Transverse colon (tissue), 4 donors: ENCODE measurements at regions not wholly inside any gene's neighbourhood (a gene's known extent, or its start where the extent isn't known, plus 50 kb on each side); places are given as distances from the start of the nearest gene placed in this dataset.

Experiments
- DNase-seq: peaks from one replicate; pipeline ENCODE4 v3.0.0-alpha.2; 2019
- H3K27ac ChIP-seq, 4 donors: fragments of 200-600 bp; sonication (generic); 2 replicates each; pipeline ENCODE4 v1.5.1; 2016 to 2018; ENCODE audit warnings: inconsistent platforms in 4 of 4
- H3K27me3 ChIP-seq: fragments of 200-600 bp; sonication (generic); 2 replicates; pipeline ENCODE4 v1.5.1; 2017; ENCODE audit warnings: inconsistent platforms
- H3K36me3 ChIP-seq, 4 donors: fragments of 200-600 bp; sonication (generic); 2 replicates each; pipeline ENCODE4 v1.5.1; 2017 to 2019; ENCODE audit warnings: inconsistent platforms in 4 of 4
- H3K4me1 ChIP-seq, 4 donors: fragments of 200-600 bp; sonication (generic); 2 replicates each; pipeline ENCODE4 v1.5.1; 2017 to 2020; ENCODE audit warnings: inconsistent platforms in 4 of 4
- H3K4me3 ChIP-seq, 4 donors: fragments of 200-600 bp; sonication (generic); 1 replicate in 1 of 4; 2 replicates in 3 of 4; pipeline versions ENCODE4 v1.5.1 to v1.6.1; 2017 to 2019; ENCODE audit warnings: inconsistent platforms in 4 of 4
- H3K9me3 ChIP-seq, 2 donors: fragments of 200-600 bp; sonication (generic); 2 replicates each; pipeline ENCODE4 v1.5.1; 2017 to 2019; ENCODE audit warnings: inconsistent platforms in 2 of 2
- EP300 ChIP-seq: sonication (generic); formaldehyde crosslinking; IDR thresholded peaks from one replicate; pipeline ENCODE4 v1.6.1; 2017; ENCODE audit warnings: antibody characterized with exemption, low read depth
- POLR2A ChIP-seq: fragments of 450-650 bp; IDR thresholded peaks from one replicate; pipeline ENCODE4 v1.6.1; 2016; ENCODE audit warnings: antibody characterized with exemption, mild to moderate bottlenecking, moderate library complexity
- POLR2AphosphoS5 ChIP-seq, 3 donors: sonication (generic); formaldehyde crosslinking; IDR thresholded peaks; one replicate each; pipeline ENCODE4 v1.6.1; 2016; ENCODE audit warnings: antibody characterized with exemption in 3 of 3
- WGBS, 2 donors: methylation state at CpG; one replicate each; pipeline ENCODE4 v1.1.5; 2018; ENCODE audit warnings: low coverage in 1 of 2; 5-methylcytosine and 5-hydroxymethylcytosine counted together
- in situ Hi-C, 4 donors: fragments of 200-750 bp; cut with MboI; loops; one replicate each; pipeline versions ENCODE4 v1.15.0 to v1.15.1; 2017; ENCODE audit warnings: low sequenced_read_pairs in 3 of 4, low pct_ligation_motif_present in 1 of 4, low pct_unique_long_range_greater_than_20kb in 1 of 4
- intact Hi-C: fragments of 100-400 bp; cut with DNase I; formaldehyde crosslinking; loops from one replicate; pipeline ENCODE4 v1.15.1; 2023; ENCODE audit warnings: low total_unique reads
- TF ChIP-seq, protein P1 (sequence below), 5 experiments: fragments of 200-600 bp in 3 of 5; fragments of 450-650 bp in 2 of 5; sonication (generic) in 3 of 5; IDR thresholded peaks; 1 replicate in 2 of 5; 2 replicates in 3 of 5; pipeline ENCODE4 v1.5.1; 2016 to 2017; ENCODE audit warnings: antibody characterized with exemption in 5 of 5, inconsistent platforms in 3 of 5, mild to moderate bottlenecking in 2 of 5, moderate library complexity in 1 of 5

- in situ Hi-C loops: no loop called here
- peaks cover 31 to 88% (median 54%) of the 10 kb centered on the region in 4 donors for H3K4me1 ChIP-seq
- no peak overlapping the region for H3K4me3 ChIP-seq
- intact Hi-C loops: no loop called here
- H3K36me3 ChIP-seq: no peaks in the 10 kb centered on the region
- H3K27ac ChIP-seq: peak overlapping the region; percentile 7 to 72 (median 66)
- TF ChIP-seq, protein P1, sequence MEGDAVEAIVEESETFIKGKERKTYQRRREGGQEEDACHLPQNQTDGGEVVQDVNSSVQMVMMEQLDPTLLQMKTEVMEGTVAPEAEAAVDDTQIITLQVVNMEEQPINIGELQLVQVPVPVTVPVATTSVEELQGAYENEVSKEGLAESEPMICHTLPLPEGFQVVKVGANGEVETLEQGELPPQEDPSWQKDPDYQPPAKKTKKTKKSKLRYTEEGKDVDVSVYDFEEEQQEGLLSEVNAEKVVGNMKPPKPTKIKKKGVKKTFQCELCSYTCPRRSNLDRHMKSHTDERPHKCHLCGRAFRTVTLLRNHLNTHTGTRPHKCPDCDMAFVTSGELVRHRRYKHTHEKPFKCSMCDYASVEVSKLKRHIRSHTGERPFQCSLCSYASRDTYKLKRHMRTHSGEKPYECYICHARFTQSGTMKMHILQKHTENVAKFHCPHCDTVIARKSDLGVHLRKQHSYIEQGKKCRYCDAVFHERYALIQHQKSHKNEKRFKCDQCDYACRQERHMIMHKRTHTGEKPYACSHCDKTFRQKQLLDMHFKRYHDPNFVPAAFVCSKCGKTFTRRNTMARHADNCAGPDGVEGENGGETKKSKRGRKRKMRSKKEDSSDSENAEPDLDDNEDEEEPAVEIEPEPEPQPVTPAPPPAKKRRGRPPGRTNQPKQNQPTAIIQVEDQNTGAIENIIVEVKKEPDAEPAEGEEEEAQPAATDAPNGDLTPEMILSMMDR (IDR thresholded peaks at IDR 0.05): no peak
- TF ChIP-seq POLR2A: no peak
- TF ChIP-seq EP300: no peak
- TF ChIP-seq POLR2AphosphoS5 (IDR thresholded peaks at IDR 0.05): no peak
- no peaks in the 10 kb centered on the region for H3K27me3 ChIP-seq
- H3K9me3 ChIP-seq: no peaks in the 10 kb centered on the region
- no peak for DNase-seq
Measured at GRCh38 chr6:144338951-144339700, 54.0 kb downstream of the UTRN start.

GRCh38 chr6:144339859-144340452 is 54.8 kb downstream of the UTRN start:
- H3K4me3 ChIP-seq: no peak overlapping the region
- in situ Hi-C loops (no loop called here), intact Hi-C loops (no loop called here)
- DNase-seq: no peak
- no peak for TF ChIP-seq POLR2AphosphoS5 (IDR thresholded peaks at IDR 0.05)
- TF ChIP-seq POLR2A: no peak
- TF ChIP-seq, protein P1 (IDR thresholded peaks at IDR 0.05): no peak
- no peak for TF ChIP-seq EP300
- H3K27ac ChIP-seq: peak overlapping the region; percentile 7 to 72 (median 66)
- H3K4me1 ChIP-seq: peaks cover 34 to 85% (median 54%) of the 10 kb centered on the region in 4 donors
- H3K36me3 ChIP-seq: no peaks in the 10 kb centered on the region
- WGBS, 2 donors: 73 to 85% methylated on average over 6 to 12 of the region's 12 CpGs
- H3K27me3 ChIP-seq: no peaks in the 10 kb centered on the region
- no peaks in the 10 kb centered on the region for H3K9me3 ChIP-seq

GRCh38 chr6:144340541-144341371 is 55.6 kb downstream of the UTRN start:
- Histone ChIP-seq H3K9me3 (no peaks in the 10 kb centered on the region), H3K4me1 (peaks cover 28 to 84% (median 53%) of the 10 kb centered on the region in 4 donors), H3K36me3 (no peaks in the 10 kb centered on the region), H3K27ac (peak overlapping the region; percentile 7 to 72 (median 66)), H3K27me3 (no peaks in the 10 kb centered on the region), H3K4me3 (no peak overlapping the region)
- TF ChIP-seq, protein P1 (IDR thresholded peaks at IDR 0.05): no peak
- TF ChIP-seq EP300 (no peak), POLR2A (no peak), POLR2AphosphoS5 (IDR thresholded peaks at IDR 0.05) (no peak)
- 58 to 75% methylated on average over 5 of the region's 5 CpGs for WGBS, 2 donors
- in situ Hi-C loops: no loop called here
- intact Hi-C loops: no loop called here
- DNase-seq: no peak
